Loucy (cell line): ENCODE measurements at regions not wholly inside any gene's neighbourhood (a gene's known extent, or its start where the extent isn't known, plus 50 kb on each side); places are given as distances from the start of the nearest gene placed in this dataset.

ENCODE experiments used
- H2AFZ ChIP-seq: fragments of 200-600 bp; sonication (generic); 2 replicates; pipeline ENCODE4 v1.6.0; 2016; ENCODE audit warnings: antibody characterized with exemption, mild to moderate bottlenecking, low read length, moderate library complexity
- H3F3A ChIP-seq: fragments of 200-600 bp; 2 replicates; pipeline ENCODE4 v1.6.0; 2016; ENCODE audit warnings: antibody characterized with exemption, low read depth, mild to moderate bottlenecking
- H3K27me3 ChIP-seq: fragments of 200-600 bp; sonication (generic); 2 replicates; pipeline ENCODE4 v1.6.1; 2014; ENCODE audit warnings: low read length, mild to moderate bottlenecking; ENCODE audit not compliant: insufficient read depth, poor library complexity, severe bottlenecking
- H3K36me3 ChIP-seq: fragments of 200-600 bp; sonication (generic); 2 replicates; pipeline ENCODE4 v1.6.1; 2016; ENCODE audit warnings: low read length; ENCODE audit not compliant: insufficient read depth
- H3K4me1 ChIP-seq: fragments of 200-600 bp; sonication (generic); 2 replicates; pipeline ENCODE4 v1.5.1; 2014; ENCODE audit warnings: low read length, mild to moderate bottlenecking; ENCODE audit not compliant: insufficient read depth, poor library complexity, severe bottlenecking
- H3K4me2 ChIP-seq: fragments of 200-600 bp; sonication (generic); 2 replicates; pipeline ENCODE4 v1.6.0; 2014; ENCODE audit warnings: antibody characterized with exemption, low read length, low read depth, mild to moderate bottlenecking; ENCODE audit not compliant: poor library complexity, severe bottlenecking
- H3K4me3 ChIP-seq: fragments of 200-600 bp; sonication (generic); 2 replicates; pipeline ENCODE4 v1.5.1; 2014; ENCODE audit warnings: low read length, mild to moderate bottlenecking, mixed read lengths; ENCODE audit not compliant: poor library complexity, severe bottlenecking
- H3K79me2 ChIP-seq: fragments of 200-600 bp; sonication (generic); 2 replicates; pipeline ENCODE4 v1.6.1; 2014; ENCODE audit warnings: low read length; ENCODE audit not compliant: insufficient read depth
- H3K9ac ChIP-seq: fragments of 200-600 bp; sonication (generic); 2 replicates; pipeline ENCODE4 v1.6.0; 2014; ENCODE audit warnings: mild to moderate bottlenecking, low read depth, low read length, moderate library complexity; ENCODE audit not compliant: poor library complexity, severe bottlenecking
- H3K9me2 ChIP-seq: fragments of 200-600 bp; sonication (generic); replicated peaks from 2 replicates; pipeline ENCODE4 v1.6.1; 2016; ENCODE audit warnings: low read depth, low read length, mixed read lengths
- H3K9me3 ChIP-seq: fragments of 200-600 bp; sonication (generic); 2 replicates; pipeline ENCODE4 v1.6.1; 2014; ENCODE audit warnings: mild to moderate bottlenecking, antibody characterized with exemption, low read length, low read depth; ENCODE audit not compliant: insufficient read depth
- H4K20me1 ChIP-seq: fragments of 200-600 bp; sonication (generic); 2 replicates; pipeline ENCODE4 v1.6.0; 2014; ENCODE audit warnings: antibody characterized with exemption, low read length, mild to moderate bottlenecking; ENCODE audit not compliant: insufficient read depth, poor library complexity, severe bottlenecking
- CTCF ChIP-seq: fragments of 200-600 bp; sonication (generic); conservative IDR thresholded peaks from 2 replicates; pipeline ENCODE4 v1.5.1; 2014; ENCODE audit warnings: mild to moderate bottlenecking, antibody characterized with exemption, low read length
- EZH2phosphoT487 ChIP-seq: fragments of 200-600 bp; IDR thresholded peaks from 2 replicates; pipeline ENCODE4 v1.6.1; 2018; ENCODE audit warnings: antibody characterized with exemption, mild to moderate bottlenecking, moderate library complexity, borderline replicate concordance

DNA sequence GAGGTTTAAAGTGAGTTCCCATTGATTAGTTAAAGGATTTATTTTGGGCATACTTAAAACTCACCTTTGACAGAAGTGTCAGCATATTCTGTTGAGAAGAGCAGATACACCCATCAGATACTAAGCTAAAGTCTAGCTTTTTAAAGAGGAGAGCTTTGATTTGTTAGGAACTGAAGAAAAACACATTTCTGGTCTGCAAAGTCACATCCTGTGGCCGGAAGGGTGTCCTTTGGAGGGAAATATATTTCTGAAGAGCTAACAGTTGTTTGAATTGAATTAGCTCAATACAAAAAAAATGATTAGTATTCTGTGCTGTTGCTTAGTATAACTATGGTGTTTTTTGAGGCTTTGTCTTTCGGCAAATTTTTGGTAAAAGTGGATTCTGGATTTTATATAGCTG, 302.7 kb downstream of the RFPL4B start:
- Histone ChIP-seq H4K20me1 (no peaks in the 10 kb centered on the region), H3F3A (no peaks in the 10 kb centered on the region), H3K27me3 (no peaks in the 10 kb centered on the region), H3K36me3 (no peaks in the 10 kb centered on the region), H3K9me2 (no peaks in the 10 kb centered on the region), H3K9ac (no peak overlapping the region), H3K9me3 (no peaks in the 10 kb centered on the region), H3K4me1 (no peaks in the 10 kb centered on the region), H3K4me2 (no peak overlapping the region), H3K79me2 (no peaks in the 10 kb centered on the region), H3K4me3 (no peak overlapping the region), H2AFZ (no peak overlapping the region)
- TF ChIP-seq CTCF (no peak), EZH2phosphoT487 (no peak)

DNA sequence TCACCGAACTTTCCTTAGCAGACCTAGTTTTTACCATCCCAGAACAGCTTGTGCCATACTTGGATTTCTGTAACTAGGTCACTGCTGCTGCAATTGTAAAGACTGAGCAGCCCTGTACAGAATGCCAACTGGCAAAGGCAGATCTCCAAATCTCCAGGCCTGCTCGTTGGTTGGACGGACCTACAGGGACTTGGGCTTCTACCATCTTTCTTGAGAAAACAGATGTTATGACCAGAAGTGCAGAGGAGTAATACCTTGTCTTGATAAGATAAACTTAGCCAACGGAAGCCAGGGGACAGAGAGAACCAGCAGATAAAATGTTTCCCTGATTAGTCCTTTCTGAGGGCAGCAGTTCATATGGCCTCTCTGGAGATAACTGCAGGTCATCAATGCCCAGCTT, 304.1 kb downstream of the RFPL4B start:
- Histone ChIP-seq H3K9me2 (no peaks in the 10 kb centered on the region), H4K20me1 (no peaks in the 10 kb centered on the region), H3K36me3 (no peaks in the 10 kb centered on the region), H3K27me3 (no peaks in the 10 kb centered on the region), H3K4me3 (no peak overlapping the region), H3K9me3 (no peaks in the 10 kb centered on the region), H3K79me2 (no peaks in the 10 kb centered on the region), H3K4me1 (no peaks in the 10 kb centered on the region), H3F3A (no peaks in the 10 kb centered on the region), H3K4me2 (no peak overlapping the region), H2AFZ (no peak overlapping the region), H3K9ac (no peak overlapping the region)
- TF ChIP-seq CTCF (no peak), EZH2phosphoT487 (no peak)

GRCh38 chr6:112659912-112660311, 312.8 kb downstream of the RFPL4B start:
- Histone ChIP-seq H3K4me3 (no peak overlapping the region), H2AFZ (no peak overlapping the region), H3K4me1 (no peaks in the 10 kb centered on the region), H3K9me3 (no peaks in the 10 kb centered on the region), H4K20me1 (no peaks in the 10 kb centered on the region), H3K9ac (no peak overlapping the region), H3K27me3 (no peaks in the 10 kb centered on the region), H3K36me3 (no peaks in the 10 kb centered on the region), H3F3A (no peaks in the 10 kb centered on the region), H3K9me2 (peaks cover 3% of the 10 kb centered on the region; the same call in 1 of the 2 replicates), H3K4me2 (no peak overlapping the region), H3K79me2 (no peaks in the 10 kb centered on the region)
- TF ChIP-seq EZH2phosphoT487 (no peak), CTCF (no peak)
